K562 (cell line): ENCODE measurements at regions not wholly inside any gene's neighbourhood (a gene's known extent, or its start where the extent isn't known, plus 50 kb on each side); places are given as distances from the start of the nearest gene placed in this dataset.

Experiments used
- ATAC-seq: fragments of 200-7000 bp; cut with Tn5 transposase; 3 replicates; pipeline ENCODE4 v1.9.1; 2020; ENCODE audit warnings: moderate library complexity
- BruUV-seq: library from RNA; stranded (reverse); fragments of 400-500 nt; replicated peaks from 2 replicates; lab custom pipeline; 2021; lab: Mats Ljungman, UMichigan
- CTCF ChIA-PET: fragments of 300-600 bp; formaldehyde crosslinking; extraction: SDS; loops from one replicate; lab custom pipeline; 2021; ENCODE audit warnings: low intra/inter-chr PET ratio; lab: Yijun Ruan, JAX
- POLR2A ChIA-PET: fragments of 300-600, 350-650 bp; sonication (Branson Sonifier 250); formaldehyde crosslinking; extraction: SDS; loops from one replicate; lab custom pipeline; 2021; ENCODE audit warnings: antibody characterized with exemption, inconsistent platforms; lab: Yijun Ruan, JAX
- DNase-seq, 4 experiments: peaks; one replicate each; pipeline versions ENCODE4 v3.0.0 to v3.0.0-alpha.2; 2011 to 2018; ENCODE audit warnings: low spot score in 3 of 4, mixed read lengths in 3 of 4; ENCODE audit errors: extremely low read depth in 1 of 4
- FAIRE-seq: peaks from 2 replicates; lab custom pipeline; 2011; peaks lifted over from hg19 to GRCh38; lab: Jason Lieb, UNC
- H2AFZ ChIP-seq: 2 replicates; pipeline ENCODE4 v1.6.0; 2011; ENCODE audit warnings: low read depth, low read length, control low read depth, inconsistent platforms
- H3K27ac ChIP-seq: fragments of 200-600 bp; 3 replicates; pipeline ENCODE4 v1.8.0; 2011; ENCODE audit warnings: low read depth, mild to moderate bottlenecking, control low read depth, inconsistent platforms, low read length, moderate library complexity, mixed read lengths; ENCODE audit errors: extremely low read depth
- H3K27me3 ChIP-seq, 2 experiments: fragments of 300-600 bp in 1 of 2; 2 replicates in 1 of 2; 3 replicates in 1 of 2; pipeline versions ENCODE4 v1.6.0 to v1.8.0; 2011; ENCODE audit warnings: inconsistent platforms in 2 of 2, low read length in 2 of 2, mild to moderate bottlenecking in 1 of 2, mixed read lengths in 1 of 2, moderate library complexity in 1 of 2; ENCODE audit not compliant: control insufficient read depth in 2 of 2, insufficient read depth in 2 of 2
- H3K36me3 ChIP-seq: fragments of 300-600 bp; 3 replicates; pipeline ENCODE4 v1.8.0; 2011; ENCODE audit warnings: mild to moderate bottlenecking, low read length, inconsistent platforms; ENCODE audit not compliant: control insufficient read depth, insufficient read depth
- H3K4me1 ChIP-seq, 2 experiments: fragments of 200-600 bp in 1 of 2; replicated peaks in 1 of 2; 2 replicates in 1 of 2; 3 replicates in 1 of 2; pipeline versions ENCODE4 v1.5.1 to v1.8.0; 2011; ENCODE audit warnings: inconsistent platforms in 2 of 2, low read length in 2 of 2, mild to moderate bottlenecking in 1 of 2, mixed read lengths in 1 of 2, moderate library complexity in 1 of 2; ENCODE audit not compliant: control insufficient read depth in 2 of 2, insufficient read depth in 2 of 2
- H3K4me2 ChIP-seq: 2 replicates; pipeline ENCODE4 v1.6.1; 2011; ENCODE audit warnings: low read length, control low read depth, inconsistent platforms, mixed read lengths; ENCODE audit not compliant: insufficient read depth
- H3K4me3 ChIP-seq: fragments of 200-600 bp; sonication (generic), shearing (Covaris generic); 2 replicates; pipeline ENCODE4 v1.5.1; 2016; ENCODE audit warnings: control low read depth, inconsistent platforms
- H3K79me2 ChIP-seq: fragments of 200-600 bp; 3 replicates; pipeline ENCODE4 v1.8.0; 2011; ENCODE audit warnings: low read length, inconsistent platforms; ENCODE audit not compliant: control insufficient read depth, insufficient read depth
- H3K9ac ChIP-seq, 2 experiments: 2 replicates each; pipeline versions ENCODE4 v1.6.0 to v1.6.1; 2011; ENCODE audit warnings: low read depth in 2 of 2, low read length in 2 of 2, control low read depth in 1 of 2, inconsistent platforms in 1 of 2, mild to moderate bottlenecking in 1 of 2, mixed read lengths in 1 of 2; ENCODE audit not compliant: insufficient read depth in 1 of 2
- H3K9me1 ChIP-seq: one replicate; pipeline ENCODE4 v1.6.0; 2011; ENCODE audit warnings: inconsistent platforms, mild to moderate bottlenecking, low read length, moderate library complexity; ENCODE audit not compliant: control insufficient read depth, insufficient read depth
- H3K9me3 ChIP-seq: replicated peaks from 2 replicates; pipeline ENCODE4 v1.5.1; 2011; ENCODE audit warnings: low read depth, low read length, inconsistent platforms; ENCODE audit not compliant: control insufficient read depth, insufficient read depth
- H4K20me1 ChIP-seq: replicated peaks from 2 replicates; pipeline ENCODE4 v1.6.1; 2011; ENCODE audit warnings: low read length, inconsistent platforms, mixed read lengths; ENCODE audit not compliant: control insufficient read depth, insufficient read depth
- BHLHE40 ChIP-seq: IDR thresholded peaks from 2 replicates; pipeline ENCODE4 v1.6.1; 2011; ENCODE audit warnings: low read length, improper control_type of control experiment
- C11orf30 ChIP-seq: fragments of 450-650 bp; IDR thresholded peaks from 2 replicates; pipeline ENCODE4 v1.6.1; 2016; ENCODE audit warnings: low read depth, mild to moderate bottlenecking
- CBFA2T3 ChIP-seq: fragments of 450-650 bp; IDR thresholded peaks from 2 replicates; pipeline ENCODE4 v1.6.1; 2017
- FOXJ3 ChIP-seq: sonication (generic); formaldehyde crosslinking; IDR thresholded peaks from 2 replicates; pipeline ENCODE4 v1.4.0; 2020; ENCODE audit warnings: mild to moderate bottlenecking, missing genetic modification reagents
- HCFC1 ChIP-seq: IDR thresholded peaks from 2 replicates; pipeline ENCODE4 v1.6.1; 2012; ENCODE audit warnings: low read depth, low read length, improper control_type of control experiment
- ID3 ChIP-seq, 2 experiments: fragments of 250-450 bp in 1 of 2; fragments of 450-650 bp in 1 of 2; sonication (Bioruptor Pico) in 1 of 2; IDR thresholded peaks; 2 replicates each; pipeline versions ENCODE4 v1.6.1 to v1.8.0; 2016 to 2021; ENCODE audit warnings: mild to moderate bottlenecking in 2 of 2, moderate library complexity in 2 of 2, missing compliant biosample characterization in 1 of 2, missing genetic modification characterization in 1 of 2
- NFE2 ChIP-seq: IDR thresholded peaks from 2 replicates; pipeline ENCODE4 v1.6.1; 2014; ENCODE audit warnings: antibody characterized with exemption, low read depth
- NFIC ChIP-seq: fragments of 450-650 bp; IDR thresholded peaks from 2 replicates; pipeline ENCODE4 v1.6.1; 2017; ENCODE audit warnings: mild to moderate bottlenecking, inconsistent platforms
- RBM14 ChIP-seq: fragments of 200-400 bp; formaldehyde crosslinking; IDR thresholded peaks from 2 replicates; pipeline ENCODE4 v1.6.1; 2018; ENCODE audit warnings: low read depth, mild to moderate bottlenecking, low read length, moderate library complexity, borderline replicate concordance; ENCODE audit not compliant: insufficient read depth
- ZNF79 ChIP-seq: fragments of 250-450 bp; sonication (Bioruptor Pico); IDR thresholded peaks from 2 replicates; pipeline ENCODE4 v1.4.0; 2020; ENCODE audit warnings: low read depth, mild to moderate bottlenecking, moderate library complexity
- in situ Hi-C: fragments of 300-500 bp; cut with MboI; formaldehyde crosslinking; loops from 4 replicates; pipeline ENCODE4 v1.15.0; 2018; ENCODE audit warnings: inconsistent platforms, mixed read lengths
- intact Hi-C: fragments of 100-400 bp; cut with micrococcal nuclease; formaldehyde crosslinking; loops from 2 replicates; pipeline ENCODE4 v1.14.2; 2022
- TF ChIP-seq, protein P1 (sequence below): sonication (generic); IDR thresholded peaks from 2 replicates; pipeline ENCODE4 v1.6.1; 2016

DNA sequence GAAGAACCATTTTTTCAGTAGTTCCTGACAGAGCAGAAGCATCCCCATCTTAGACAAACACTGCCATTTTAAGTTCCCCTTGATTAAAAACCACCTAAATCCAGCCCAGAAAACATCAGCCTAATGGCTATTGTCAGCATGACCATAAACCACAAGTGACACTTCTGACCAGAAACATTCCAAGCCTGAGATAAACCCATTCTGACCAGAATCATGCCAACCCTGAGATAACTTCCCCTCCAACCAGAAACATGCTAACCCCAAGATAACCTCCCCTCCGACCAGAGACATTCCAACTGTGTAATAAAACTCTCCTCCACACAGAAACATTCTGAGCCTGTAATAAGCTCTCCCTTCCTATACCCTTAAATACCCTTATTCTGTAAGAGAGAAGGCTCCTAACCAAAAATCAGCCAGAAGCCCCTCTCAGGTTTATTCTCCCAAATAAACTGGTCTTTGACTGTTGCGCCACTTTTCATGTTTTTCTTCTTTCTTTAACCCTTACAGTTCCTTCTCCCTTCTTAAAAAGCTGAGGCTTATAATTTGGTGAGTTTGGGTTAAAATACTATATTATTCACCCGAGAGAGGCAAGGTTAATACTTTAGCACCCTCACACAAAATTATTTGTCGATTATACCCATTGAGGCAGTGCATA, 149.7 kb downstream of the HNMT start (continued):
- TF ChIP-seq ID3 (CRISPR knock-in tag; IDR thresholded peaks at IDR 0.05) (no peak), ID3 (tag; IDR thresholded peaks at IDR 0.05) (no peak), ZNF79 (CRISPR knock-in tag) (no peak), RBM14 (no peak), HCFC1 (no peak), BHLHE40 (no peak)
- TF ChIP-seq, all 486 proteins: peak for 7

- Histone ChIP-seq H3K9ac (no peak overlapping the region), H3K4me2 (no peak overlapping the region), H4K20me1 (no peaks in the 10 kb centered on the region), H3K9me3 (no peaks in the 10 kb centered on the region), H3K27ac (no peak overlapping the region), H3K4me3 (no peak overlapping the region), H3K4me1 (no peaks in the 10 kb centered on the region), H3K36me3 (no peaks in the 10 kb centered on the region), H3K9me1 (no peaks in the 10 kb centered on the region), H3K27me3 (no peaks in the 10 kb centered on the region), H2AFZ (no peak overlapping the region), H3K79me2 (no peaks in the 10 kb centered on the region)
- ChIA-PET POLR2A (no interaction called here), CTCF (no interaction called here)
- ATAC-seq (no peak), DNase-seq (peak in 2 of 4 experiments; percentile 6 to 32), FAIRE-seq (no peak)
- intact Hi-C loops, result no loop called here
- TF ChIP-seq C11orf30, result 0 out of 2 replicates have a peak, but pooled peaks have one; percentile 17
- peak; percentile 70 for TF ChIP-seq NFIC
- TF ChIP-seq NFE2, result peak; percentile 33; the same call in 1 of the 2 replicates
- TF ChIP-seq FOXJ3 (CRISPR knock-in tag), result no peak
- TF ChIP-seq CBFA2T3, result peak; percentile 7; the same call in 1 of the 2 replicates
- TF ChIP-seq, protein P1, sequence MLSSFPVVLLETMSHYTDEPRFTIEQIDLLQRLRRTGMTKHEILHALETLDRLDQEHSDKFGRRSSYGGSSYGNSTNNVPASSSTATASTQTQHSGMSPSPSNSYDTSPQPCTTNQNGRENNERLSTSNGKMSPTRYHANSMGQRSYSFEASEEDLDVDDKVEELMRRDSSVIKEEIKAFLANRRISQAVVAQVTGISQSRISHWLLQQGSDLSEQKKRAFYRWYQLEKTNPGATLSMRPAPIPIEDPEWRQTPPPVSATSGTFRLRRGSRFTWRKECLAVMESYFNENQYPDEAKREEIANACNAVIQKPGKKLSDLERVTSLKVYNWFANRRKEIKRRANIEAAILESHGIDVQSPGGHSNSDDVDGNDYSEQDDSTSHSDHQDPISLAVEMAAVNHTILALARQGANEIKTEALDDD, result 0 out of 2 replicates have a peak, but pooled peaks have one; percentile 39
- no TSS peak for BruUV-seq
- in situ Hi-C loops, result no loop called here
These were observed 151.4 kb downstream of the HNMT start for GRCh38 chr2:138115666-138116065.
